Mucosa of descending colon (tissue), 3 donors: ENCODE measurements at regions not wholly inside any gene's neighbourhood (a gene's known extent, or its start where the extent isn't known, plus 50 kb on each side); places are given as distances from the start of the nearest gene placed in this dataset.

Experiments
- ATAC-seq: fragments of 200-7000 bp; cut with Tn5 transposase; one replicate; pipeline ENCODE4 v1.9.1; 2020; ENCODE audit warnings: mild to moderate bottlenecking, moderate library complexity
- DNase-seq, 3 donors: peaks; one replicate each; pipeline ENCODE4 v3.0.0-alpha.2; 2020
- H3K36me3 ChIP-seq: fragments of 200-600 bp; one replicate; pipeline ENCODE4 v1.8.0; 2021; ENCODE audit warnings: low read depth, mild to moderate bottlenecking
- H3K4me1 ChIP-seq: fragments of 200-600 bp; one replicate; pipeline ENCODE4 v1.8.0; 2021; ENCODE audit warnings: low read depth, mild to moderate bottlenecking
- H3K4me3 ChIP-seq: fragments of 200-600 bp; one replicate; pipeline ENCODE4 v1.8.0; 2021; ENCODE audit warnings: mild to moderate bottlenecking
- H3K9me3 ChIP-seq: fragments of 200-600 bp; one replicate; pipeline ENCODE4 v1.8.0; 2021; ENCODE audit warnings: mild to moderate bottlenecking
- intact Hi-C, 2 donors: fragments of 100-400 bp; cut with DNase I in 1 of 2; cut with micrococcal nuclease in 1 of 2; formaldehyde crosslinking; loops; one replicate each; pipeline versions ENCODE4 v1.11.0 to v1.11.1; 2022; cut with DNase I, micrococcal nuclease
- TF ChIP-seq, protein P1 (sequence below): fragments of 200-600 bp; IDR thresholded peaks from one replicate; pipeline ENCODE4 v1.8.0; 2022; ENCODE audit warnings: antibody characterized with exemption, mild to moderate bottlenecking
- donor health status: DM: no; HTN: no; CAD: no; lungs with moderate emphysema.
- donor health status: DM: no; HTN: no; CAD: no.
- donor health status: DM: no; HTN: yes; CAD: no.

DNA sequence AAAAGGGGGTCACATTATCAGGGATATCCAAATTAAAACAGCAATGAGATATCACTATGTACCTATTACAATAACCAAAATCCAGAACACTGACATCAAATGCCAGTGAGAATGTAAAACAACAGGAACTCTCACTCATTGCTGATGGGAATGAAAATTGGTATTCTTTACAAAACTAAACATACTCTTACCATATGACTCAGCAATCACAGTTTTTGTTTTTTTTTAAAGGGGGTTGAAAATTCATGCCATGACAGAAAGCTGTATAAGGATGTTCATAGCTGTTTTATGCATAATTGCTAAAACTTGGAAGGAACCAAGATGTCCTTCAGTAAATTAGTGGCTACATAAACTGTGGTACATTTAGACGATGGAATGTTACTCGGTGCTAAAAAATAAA lies 71.6 kb upstream of the SLITRK1 start:
- DNase-seq, result no peak
- H3K9me3 ChIP-seq, result peaks cover 26% of the 10 kb centered on the region
- ATAC-seq, result no peak
- H3K36me3 ChIP-seq, result no peaks in the 10 kb centered on the region
- H3K4me3 ChIP-seq, result no peak overlapping the region
- H3K4me1 ChIP-seq, result no peaks in the 10 kb centered on the region
- TF ChIP-seq, protein P1, sequence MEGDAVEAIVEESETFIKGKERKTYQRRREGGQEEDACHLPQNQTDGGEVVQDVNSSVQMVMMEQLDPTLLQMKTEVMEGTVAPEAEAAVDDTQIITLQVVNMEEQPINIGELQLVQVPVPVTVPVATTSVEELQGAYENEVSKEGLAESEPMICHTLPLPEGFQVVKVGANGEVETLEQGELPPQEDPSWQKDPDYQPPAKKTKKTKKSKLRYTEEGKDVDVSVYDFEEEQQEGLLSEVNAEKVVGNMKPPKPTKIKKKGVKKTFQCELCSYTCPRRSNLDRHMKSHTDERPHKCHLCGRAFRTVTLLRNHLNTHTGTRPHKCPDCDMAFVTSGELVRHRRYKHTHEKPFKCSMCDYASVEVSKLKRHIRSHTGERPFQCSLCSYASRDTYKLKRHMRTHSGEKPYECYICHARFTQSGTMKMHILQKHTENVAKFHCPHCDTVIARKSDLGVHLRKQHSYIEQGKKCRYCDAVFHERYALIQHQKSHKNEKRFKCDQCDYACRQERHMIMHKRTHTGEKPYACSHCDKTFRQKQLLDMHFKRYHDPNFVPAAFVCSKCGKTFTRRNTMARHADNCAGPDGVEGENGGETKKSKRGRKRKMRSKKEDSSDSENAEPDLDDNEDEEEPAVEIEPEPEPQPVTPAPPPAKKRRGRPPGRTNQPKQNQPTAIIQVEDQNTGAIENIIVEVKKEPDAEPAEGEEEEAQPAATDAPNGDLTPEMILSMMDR, result no peak
- intact Hi-C loops, result no loop called here

DNA sequence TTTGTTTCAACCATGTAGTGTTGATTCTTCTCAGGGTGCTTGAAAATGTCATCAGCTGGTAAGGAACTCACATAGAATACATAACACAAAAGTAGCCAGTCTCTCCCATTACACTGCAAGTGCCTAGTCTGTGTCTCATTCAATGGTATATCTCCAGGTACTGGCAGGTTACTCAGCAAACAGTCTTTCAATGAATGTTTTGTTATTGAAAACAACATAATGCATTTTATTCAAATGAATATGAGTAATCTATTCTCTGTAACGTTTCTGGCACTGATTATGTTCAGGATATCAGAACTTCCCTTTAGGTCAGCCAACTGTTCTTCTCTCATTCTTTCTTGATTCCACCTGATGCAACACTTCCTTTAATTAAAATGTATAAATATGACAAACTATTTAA lies 68.0 kb upstream of the SLITRK1 start:
- intact Hi-C loops, result no loop called here
- no peak for DNase-seq
- Histone ChIP-seq H3K9me3 (peaks cover 35% of the 10 kb centered on the region), H3K4me1 (no peaks in the 10 kb centered on the region), H3K4me3 (no peak overlapping the region), H3K36me3 (no peaks in the 10 kb centered on the region)
- TF ChIP-seq, protein P1, result no peak
- no peak for ATAC-seq

DNA sequence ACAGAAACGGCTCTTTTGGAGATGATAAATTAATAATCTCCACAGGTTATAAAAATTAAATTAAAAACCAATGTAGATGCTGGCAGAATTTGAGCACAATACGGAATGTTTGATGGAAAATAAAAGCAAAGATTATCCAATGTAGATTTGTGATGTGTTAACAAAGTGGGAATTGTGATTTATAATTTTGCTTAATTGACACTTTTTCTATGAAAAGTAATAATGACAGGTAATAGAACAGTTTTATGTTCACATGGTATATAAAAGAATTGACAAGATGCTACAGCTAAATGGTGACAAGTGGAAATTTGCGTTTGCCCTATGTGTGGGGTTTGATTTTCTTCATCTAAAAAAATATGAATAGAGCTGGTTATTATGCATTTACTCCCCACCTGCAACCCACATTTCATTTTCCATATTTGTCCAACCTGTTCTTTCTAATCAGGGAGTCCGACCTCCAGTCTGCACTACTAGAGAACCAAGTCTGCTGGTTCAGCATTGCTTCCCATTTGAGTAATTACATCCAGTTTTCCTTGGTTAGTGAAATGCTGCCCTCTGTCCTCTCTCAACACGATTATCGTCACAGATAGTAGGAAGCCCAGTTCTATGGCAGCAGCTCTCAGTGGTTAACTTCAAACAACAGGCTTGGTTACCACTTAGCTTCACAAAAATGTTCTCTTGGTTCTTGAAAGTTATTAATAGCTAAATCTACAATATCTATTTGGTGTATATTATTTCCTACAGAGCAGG lies 61.4 kb upstream of the SLITRK1 start:
- Histone ChIP-seq H3K4me3 (no peak overlapping the region), H3K9me3 (peaks cover 44% of the 10 kb centered on the region), H3K36me3 (no peaks in the 10 kb centered on the region), H3K4me1 (no peaks in the 10 kb centered on the region)
- DNase-seq (no peak), ATAC-seq (no peak)
- TF ChIP-seq, protein P1, result no peak
- intact Hi-C loops, result no loop called here

DNA sequence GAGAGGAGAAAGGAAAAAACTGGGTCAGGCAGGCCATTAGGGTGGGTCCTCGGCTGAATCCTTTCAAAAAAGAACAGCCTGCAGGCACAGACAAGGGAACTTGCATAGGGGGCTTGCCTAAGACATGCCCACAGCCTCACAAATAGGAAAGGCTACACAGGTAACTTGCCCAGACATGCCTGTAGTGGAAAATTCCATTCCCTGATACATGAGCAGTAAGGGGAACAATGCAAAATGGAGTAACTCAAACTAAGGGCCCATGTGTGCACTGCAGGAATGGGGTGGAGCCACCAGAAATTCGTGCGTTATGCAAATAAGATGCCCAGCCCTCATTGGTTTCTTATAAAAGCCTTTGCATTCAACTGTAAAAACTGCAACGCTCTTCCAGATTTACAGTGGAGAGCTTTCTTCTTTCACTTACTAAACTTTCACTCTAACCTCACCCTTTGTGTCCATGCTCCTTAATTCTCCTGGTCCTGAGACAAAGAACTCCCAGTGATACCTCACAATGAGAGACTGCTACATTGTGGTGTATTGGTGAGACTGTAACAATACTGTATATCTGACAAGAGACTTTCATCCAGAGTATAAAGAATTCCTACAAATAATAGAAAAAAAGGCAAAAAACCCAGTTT lies 59.5 kb upstream of the SLITRK1 start:
- H3K4me1 ChIP-seq, result no peaks in the 10 kb centered on the region
- peaks cover 38% of the 10 kb centered on the region for H3K9me3 ChIP-seq
- ATAC-seq, result no peak
- no peak overlapping the region for H3K4me3 ChIP-seq
- intact Hi-C loops, result no loop called here
- no peaks in the 10 kb centered on the region for H3K36me3 ChIP-seq
- no peak for DNase-seq
- TF ChIP-seq, protein P1, result no peak

DNA sequence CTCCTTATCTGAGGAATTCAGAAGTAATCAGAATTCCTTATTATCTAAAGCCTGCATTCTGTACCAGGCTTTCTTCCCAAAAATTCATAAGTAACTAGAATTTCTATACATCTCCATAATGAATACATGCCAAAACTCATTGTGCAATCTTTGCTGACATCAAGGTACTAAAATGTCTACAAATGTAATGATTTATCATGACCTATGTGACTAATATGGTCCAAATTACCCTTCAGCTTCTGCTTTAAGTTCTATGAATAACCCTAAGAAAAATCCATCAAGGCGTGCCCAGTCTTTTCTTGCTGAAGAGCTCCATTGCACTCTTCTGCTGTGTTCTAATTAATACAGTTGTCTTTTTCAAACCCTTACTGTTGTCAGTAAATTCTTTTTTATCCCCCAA lies 58.5 kb upstream of the SLITRK1 start:
- TF ChIP-seq, protein P1, result no peak
- Histone ChIP-seq H3K9me3 (peaks cover 36% of the 10 kb centered on the region), H3K4me3 (no peak overlapping the region), H3K36me3 (no peaks in the 10 kb centered on the region), H3K4me1 (no peaks in the 10 kb centered on the region)
- ATAC-seq, result no peak
- intact Hi-C loops, result no loop called here
- no peak for DNase-seq
